ENCODE measurements at regions not wholly inside any gene's neighbourhood (a gene's known extent, or its start where the extent isn't known, plus 50 kb on each side); places are given as distances from the start of the nearest gene placed in this dataset.

DNA sequence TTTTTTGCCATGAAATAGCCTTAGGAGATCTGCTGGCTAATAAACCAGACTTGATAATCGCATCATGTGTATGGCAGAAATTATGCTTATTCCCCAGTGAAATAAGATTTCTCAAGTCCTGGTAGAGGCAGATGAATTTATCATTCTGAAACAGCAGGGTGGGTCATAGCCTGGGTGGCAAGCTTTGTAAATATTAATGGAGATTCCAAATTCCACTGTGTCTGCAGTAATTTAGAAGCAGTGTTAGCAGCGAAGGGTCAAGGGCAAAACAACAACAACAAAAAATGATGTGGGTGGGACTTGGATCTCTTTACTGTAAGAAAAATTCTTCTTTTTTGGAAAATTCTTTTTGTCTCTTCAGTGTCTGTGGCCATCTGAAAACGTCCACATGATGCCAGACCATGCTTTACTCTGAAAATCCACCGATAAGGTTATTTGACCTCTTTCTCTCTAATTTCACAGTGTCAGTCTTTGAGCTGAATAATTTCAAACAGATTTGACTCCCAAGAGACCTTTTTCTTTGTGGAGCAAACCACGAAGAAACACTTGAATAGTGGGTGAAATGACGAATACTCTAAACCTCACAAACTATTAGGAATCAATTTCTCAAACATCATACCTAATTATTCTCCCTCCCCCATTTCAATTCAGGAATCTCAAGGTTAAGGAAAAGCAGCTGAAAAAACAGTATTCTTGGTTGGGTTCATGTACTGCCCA lies 106.0 kb upstream of the RPS23 start:
- no peak for DNase-seq

DNA sequence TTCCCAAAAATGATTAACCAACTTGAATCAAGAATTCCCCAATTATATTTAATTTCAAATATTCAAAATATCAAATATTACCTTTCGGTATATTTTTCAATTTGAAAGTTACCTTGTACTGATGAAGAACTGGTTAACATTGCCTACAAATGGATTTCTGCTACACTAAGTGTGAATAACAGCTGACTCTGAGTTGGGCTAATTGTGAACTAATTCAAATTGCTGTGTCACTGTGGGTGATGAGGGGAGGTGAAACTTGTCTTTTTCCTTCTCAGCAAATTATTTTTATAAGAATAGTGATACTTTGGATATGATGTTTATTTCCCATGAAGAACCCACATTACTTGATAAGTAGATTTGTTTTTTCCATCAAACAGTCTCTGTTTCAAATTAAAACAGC lies 103.4 kb upstream of the RPS23 start:
- DNase-seq, result no peak

DNA sequence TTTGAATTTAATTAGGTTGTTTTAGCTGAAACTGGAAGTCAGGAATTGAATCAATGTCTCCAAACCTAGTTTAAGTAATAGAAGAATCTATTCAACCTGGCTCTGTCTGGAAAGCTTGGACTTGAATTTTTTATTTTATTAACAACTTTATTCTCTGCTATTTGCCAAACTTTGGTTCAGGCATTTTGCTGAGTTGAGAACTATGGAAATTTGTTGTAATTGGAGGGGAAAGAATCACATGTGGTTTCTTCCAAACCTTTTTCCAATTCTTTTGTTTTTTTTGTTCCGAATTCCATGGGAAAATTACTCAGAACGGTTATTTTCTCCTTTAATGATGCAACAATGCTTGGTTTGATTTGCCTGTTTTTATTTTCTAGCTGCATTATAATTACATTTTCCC lies 98.2 kb upstream of the RPS23 start:
- no peak for DNase-seq

DNA sequence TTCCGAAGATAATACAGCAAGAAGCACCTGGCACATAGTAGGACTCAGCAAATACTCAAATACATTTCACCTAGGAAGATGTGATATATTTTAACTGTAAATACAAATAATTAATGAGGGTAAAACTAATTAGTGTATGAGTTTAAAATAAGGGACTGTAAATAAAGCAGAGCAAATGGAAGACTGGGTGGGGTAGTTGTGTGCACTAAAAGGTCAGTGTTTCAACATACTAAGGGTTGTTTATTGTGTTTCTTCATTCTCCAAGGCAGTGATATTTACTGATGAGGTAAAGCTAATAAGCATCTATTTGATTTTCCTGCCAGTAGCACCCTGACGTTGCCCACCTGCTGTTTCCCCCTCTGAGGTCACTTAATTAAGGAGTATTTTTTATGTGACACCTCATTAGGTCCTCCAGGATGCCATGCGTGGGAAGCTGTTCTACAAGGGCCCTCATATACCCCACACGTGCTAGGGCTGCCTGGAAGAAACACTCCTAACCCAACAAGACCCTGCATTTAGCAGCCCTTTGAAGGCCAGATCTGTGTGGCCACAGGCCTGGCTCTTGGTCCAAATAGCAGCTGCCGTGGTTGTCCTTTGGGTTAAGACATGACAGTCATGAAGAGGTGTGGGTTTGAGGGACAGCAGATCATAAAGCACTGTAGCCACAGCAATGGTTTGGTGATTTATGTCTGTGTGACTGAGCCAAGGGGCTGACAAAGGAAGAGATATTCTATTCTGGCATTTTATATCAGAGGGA lies 97.5 kb upstream of the RPS23 start:
- DNase-seq, result no peak

DNA sequence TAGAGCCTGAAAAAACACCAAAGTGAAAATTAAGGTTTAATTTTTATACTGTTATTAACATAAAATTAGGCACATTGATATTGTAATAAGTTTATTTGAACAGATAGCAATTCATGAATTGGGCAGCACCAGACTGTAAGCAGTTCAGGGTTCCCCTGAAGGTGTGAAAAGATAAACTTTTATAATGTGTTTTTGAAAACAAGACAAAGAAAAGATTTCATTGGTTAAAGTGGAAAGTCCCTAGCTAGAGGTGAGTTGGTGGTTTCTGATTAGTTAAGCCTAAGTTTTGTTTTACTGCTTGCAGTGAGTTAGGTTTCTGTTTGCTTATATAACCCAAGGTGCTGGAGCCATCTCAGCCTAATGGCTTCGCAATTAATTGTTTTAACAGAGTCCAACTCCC lies 96.5 kb upstream of the RPS23 start:
- no peak for DNase-seq

DNA sequence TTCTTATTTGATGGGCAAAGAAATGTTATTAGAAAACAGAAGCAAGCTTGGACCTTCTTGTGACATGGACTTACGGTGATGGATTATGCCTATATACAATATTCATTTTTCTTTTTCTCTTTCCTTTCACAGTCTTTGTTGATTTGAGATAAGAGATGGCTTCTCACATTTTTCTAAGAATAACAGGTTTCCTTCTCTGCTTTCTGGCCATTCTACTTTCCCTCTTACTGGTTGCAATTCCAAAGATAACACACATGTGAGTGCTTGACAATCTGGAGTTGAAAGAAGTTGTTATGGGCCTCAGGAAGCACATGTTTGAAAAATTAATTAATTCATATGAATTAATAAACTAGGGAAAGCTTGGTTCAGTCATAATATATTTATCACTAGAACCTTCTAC lies 89.8 kb upstream of the RPS23 start:
- no peak for DNase-seq

DNA sequence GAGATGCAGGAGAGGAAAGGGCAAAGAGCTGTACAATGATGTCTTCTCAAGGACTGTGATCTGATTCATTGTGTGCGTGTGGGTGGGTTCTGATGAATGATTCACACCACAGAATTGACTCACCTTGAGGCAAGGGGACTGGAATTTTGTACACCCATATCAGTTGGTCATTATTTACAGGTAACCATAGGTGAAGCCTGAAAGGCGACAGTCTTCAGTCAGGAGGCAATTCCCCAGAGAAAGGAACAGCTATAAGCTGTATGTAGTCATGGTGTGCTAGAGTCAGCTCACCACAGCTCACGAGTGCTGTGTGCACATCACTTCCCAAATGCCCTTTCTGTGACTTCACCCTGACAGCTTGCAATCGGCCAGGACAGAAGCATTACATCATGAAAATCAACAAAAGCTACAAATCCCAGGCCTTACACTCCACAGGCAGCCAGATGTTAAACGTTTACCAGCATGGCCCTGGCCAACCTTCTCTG lies 87.6 kb upstream of the RPS23 start:
- no peak for DNase-seq

DNA sequence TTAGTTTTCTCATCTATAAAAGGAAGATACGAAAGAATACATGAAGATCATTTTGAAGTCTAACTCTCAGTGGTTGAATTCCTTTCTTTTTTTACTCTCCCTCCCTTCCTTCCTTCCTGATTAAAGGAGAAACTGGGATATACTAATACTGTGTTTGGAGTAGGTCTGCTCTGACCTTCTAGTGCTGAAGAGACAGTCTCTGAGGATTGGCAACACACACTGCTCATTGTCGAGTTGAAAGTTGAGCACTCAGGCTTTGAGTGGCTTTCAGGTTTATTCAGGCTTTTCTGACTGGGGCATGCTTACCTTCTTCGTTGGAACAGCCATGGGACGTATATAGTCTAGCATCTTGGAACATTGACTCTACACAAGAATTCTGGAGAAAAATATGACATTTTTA lies 86.9 kb upstream of the RPS23 start:
- DNase-seq, result no peak

DNA sequence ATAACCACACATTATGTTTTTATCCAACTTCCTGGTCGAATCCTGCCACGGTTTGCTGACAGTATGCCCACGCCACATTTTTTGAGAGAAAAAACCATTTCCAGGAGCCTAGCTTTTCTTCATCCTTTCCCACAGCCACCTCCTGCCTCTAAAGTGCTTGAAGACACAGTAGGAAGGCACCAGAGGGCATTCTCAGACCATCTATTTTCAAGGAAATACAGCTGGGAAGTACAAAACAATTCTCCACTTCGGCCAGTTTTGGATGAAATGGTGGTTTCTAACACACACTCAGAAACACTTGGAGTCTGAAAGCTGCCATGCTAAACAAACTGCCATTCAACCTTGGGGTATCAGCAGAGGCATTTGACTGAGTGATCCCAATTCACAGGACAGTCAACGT lies 86.3 kb upstream of the RPS23 start:
- no peak for DNase-seq

DNA sequence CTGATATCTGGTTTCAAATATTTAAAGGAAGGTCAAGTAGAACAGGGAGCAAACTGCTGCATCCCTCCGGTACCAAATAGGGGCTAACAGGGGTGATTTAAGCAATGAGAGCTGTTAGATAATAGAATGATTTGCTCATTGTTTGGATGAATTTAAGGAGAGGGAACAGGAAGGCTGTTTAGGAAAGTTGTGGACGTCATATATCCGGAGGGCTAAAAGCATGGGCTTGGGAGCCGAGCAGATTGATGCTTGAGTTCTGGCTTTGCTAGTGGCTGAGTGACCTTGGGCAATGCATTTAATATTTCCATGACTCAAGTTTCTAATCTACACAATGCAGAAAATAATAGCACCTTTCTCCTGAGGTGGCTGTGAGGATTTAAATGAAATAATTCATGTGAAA lies 85.4 kb upstream of the RPS23 start:
- no peak for DNase-seq

DNA sequence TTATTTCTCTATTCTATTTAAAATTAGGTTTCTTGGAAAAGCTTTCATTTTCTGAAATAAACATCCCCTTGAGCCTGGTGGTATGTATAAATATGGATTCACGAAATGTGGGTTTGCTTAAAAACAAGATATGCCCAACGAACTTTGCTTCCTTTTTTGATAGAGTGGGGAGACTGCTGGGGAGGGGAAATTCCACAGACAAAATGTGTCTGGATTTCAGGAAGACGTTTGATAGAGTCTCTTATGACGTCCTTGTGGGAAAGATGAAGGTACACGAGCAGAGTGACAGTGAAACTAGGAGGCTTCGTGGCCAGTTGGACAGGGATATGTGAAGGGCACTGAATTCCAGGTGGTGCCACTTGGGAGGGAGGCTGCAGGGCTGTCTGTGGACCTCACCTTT lies 84.5 kb upstream of the RPS23 start:
- DNase-seq, result no peak

DNA sequence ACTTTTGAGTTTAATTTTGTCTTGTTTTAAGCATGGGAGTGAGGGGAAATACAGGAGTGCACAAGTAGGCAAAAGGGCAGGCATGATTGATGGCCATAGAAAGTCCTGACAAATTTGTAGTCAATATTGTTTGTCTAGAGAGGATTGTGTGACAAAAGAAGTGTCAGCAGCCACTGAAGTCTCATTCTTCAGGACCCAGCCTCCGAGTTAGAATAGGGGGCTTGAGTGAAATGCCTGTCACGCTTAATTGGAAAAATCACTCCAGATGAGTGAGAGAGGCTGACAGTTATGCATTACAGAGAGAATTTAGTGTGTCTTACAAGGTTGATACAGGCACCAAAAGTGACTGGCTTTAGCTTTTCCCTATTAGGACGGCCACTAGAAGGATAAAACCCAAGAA lies 81.9 kb upstream of the RPS23 start:
- no peak for DNase-seq

DNA sequence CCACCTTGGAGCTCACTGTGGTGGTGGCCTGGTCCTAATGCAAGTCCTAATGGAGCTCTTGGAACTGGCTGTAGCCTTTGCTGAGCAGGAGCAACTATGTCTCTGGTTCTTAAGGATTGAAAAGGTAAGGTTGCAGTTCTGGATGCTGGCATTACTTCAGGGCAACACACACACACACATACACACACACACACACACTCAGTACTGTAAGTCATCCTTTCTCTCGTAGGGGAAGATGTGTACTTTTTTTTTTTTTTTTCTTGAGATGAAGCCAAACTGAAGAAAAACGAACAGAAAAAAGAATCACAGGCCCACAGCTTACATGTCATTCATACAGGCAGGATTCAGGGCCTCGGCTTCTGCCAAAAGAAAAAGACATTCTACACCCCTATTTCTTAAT lies 81.1 kb upstream of the RPS23 start:
- no peak for DNase-seq

DNA sequence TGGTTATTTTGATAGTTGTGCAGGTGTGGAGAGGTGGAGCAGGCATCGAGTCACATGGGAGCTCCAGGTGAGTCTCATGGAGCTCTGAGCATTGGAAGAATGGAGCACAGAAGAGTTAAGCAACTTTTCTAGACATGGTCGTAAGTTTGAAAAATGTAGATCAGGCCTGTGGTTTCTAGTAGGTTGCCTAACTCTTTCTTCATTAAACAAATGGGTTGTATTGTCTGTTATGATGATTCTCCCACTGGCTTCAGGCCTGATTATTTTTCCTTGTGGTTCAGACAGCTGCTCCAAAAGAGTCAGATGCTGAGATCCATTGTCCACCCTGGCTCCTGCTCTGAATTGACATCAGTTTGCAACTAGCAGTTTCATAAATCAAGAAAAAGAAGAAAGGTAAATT lies 80.3 kb upstream of the RPS23 start:
- no peak for DNase-seq

DNA sequence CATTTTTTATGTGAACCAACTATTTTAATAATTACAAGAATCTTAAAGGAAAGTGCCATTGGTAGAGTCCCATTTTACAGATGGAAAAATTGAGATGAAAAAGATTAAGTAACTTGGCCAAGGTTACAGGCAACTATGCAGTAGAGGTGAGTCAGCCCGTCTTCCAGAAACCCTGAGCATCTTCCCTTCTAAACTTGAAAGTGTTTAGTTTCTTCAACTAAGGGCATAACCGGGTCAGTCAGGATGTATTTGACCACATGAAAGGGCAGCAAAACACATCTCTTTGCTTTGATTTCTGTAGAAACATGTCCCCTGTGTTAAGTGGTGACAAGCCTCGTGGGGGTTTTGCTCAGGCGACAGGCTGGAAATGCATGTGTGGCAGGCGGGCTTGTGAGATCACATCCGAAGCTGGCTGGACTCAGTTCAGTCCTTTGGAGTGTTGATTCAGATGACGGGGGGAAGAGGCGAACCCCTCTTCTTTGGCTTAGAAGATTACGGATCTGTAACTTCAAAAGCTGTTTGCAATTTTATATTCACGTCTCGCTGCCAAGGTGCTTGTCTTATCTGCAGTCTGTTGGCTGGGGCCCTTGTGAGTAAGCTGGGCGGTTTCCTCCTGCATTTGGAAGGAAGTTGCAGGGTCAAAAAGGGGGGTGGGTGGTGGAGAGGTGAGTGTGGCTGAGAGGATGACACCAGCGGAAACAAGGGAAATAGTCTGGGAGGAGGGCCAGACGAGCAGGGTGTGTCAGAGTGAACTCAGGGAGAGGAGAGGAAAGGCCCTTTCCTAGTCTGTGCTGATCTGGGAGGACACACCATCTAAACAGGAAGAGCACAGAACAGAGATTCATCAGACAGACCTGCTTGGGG lies 78.9 kb upstream of the RPS23 start:
- peak; percentile 92 for DNase-seq

DNA sequence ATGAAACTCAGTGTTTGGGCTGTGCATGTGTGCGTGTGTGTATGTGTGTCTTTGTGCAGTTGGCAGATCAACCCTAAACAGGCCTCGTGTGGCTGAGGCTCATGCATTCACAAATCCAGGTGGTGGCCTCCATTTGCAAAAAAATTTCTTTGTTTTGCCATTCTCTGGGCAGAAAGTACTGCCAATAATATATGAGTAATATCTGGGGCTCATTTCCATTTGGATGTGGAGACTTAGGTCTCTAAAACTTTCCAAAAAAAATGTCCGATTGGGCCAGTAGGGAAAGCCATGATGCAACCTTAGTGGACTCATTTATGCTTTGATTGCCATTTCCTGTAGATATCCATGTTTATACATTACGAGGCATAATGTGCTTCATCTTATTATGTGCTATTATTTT lies 77.9 kb upstream of the RPS23 start:
- DNase-seq, result no peak

DNA sequence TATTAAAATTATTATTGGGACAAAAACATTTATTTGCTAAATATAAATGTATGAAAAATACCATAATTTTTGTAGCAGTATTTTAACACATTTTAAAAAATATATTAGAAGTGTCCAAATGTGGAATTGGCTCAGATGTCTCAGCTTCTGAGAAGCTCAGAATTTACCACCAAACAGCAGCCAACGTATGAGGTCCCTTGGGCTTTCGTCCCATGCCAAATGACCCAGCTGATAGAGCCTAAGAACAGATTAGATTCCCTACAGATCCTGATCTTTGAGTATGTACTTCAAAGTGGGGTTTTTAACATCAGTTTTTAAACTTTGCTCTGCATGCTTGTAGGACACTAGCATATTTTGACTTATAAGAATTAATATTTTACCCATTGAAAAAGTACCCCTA lies 77.3 kb upstream of the RPS23 start:
- DNase-seq, result no peak

DNA sequence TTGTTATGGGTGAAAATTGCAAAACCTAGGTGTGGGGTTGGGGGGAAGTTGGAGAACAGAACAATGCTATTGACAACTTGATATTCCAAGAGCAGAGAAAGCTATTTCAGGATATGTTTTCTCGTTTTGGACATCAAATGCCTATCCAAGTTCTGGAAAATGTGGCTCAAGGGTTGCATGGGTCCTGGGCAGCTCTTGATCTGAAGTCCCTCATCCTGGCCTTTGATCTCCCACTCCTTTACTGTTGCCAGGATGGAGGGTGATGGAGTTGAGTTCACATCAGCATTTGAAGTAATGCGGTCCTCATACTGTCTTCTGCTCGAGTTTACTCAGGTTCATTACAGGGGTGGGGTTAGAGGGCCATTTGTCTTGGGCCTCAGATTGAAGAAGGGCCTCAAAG lies 76.9 kb upstream of the RPS23 start:
- no peak for DNase-seq

DNA sequence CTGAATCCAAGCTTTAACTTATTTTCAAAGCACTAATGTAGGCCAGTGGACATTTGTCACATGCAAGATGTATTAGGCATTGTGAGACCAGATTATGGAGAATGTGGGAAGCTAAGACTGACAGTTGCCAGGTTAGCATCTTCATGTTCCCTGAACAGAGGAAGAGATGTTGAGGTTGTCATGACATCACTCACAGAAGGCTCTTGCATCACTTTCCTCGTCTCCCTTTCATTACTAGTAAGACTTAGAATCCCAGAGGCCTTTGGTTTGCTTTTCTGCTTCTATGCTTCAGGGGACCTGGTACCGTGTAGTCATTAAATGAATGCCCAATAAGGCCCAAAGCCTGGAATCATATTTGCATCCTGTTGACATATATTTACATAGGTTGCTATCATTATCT lies 76.4 kb upstream of the RPS23 start:
- DNase-seq, result no peak

DNA sequence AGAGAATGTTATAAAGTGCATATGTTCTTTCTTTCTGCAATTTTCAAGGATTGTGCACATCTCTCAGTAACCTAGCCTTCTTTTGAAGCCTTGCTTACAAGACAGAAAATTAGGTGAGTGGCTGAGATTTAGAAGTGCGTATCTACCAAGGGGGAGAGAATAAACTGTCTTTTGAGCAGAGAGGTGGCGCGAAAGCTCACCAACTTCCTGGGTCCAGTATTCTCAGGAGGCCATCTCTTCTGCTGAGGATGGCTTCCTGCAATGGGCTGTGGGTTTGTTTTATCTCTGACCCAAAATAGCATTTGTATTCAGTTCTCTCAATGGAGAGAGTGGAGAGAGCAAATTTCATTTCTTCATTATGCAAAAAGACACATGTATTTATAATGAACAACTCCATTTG lies 75.4 kb upstream of the RPS23 start:
- no peak for DNase-seq

DNA sequence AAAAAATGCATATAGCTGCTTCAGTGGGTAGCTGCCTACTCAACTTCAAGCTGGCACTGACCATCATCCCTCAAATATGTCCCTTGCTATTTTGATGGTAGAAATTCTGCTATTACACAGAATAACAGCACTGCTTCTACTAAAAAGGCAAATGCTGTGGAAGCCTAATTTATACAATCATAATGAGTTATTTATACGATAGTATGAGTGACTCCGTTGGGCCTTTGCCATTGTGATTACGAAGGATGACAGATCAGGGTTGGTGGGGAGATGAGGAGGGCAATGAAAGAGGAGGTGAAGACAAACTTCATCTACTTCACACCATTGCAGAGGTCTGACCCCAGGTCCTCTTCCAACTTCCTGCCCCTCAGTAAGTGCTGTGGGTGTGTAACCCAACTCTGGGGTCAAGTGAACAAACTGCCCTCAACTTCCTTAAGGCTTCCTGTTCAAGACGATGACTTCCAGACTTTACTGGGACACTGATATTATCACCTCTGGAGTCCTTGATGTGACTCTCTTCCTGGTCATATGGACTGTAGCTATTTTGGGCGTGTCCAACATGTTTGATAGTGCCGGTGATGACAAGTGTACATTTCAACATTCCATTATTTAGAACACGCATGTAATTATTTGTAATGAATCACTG lies 74.1 kb upstream of the RPS23 start:
- no peak for DNase-seq

DNA sequence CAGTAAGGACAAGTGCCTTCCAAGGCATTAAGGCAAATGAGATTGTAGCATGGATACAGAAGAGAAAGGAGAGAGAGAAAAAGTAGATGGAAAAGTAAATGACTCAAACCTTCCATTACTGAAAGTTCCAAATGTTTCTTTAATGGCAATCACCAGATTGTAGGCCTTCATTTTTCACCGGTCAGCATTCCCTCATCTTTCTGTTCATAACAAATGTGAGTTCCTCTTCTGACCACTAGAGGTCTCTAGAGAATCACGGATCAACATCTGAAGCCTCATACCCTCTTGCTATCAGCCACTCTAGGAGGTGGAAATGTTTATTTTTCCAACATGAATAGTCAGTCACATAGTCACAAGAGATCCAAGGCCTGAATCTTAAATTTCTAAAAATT lies 73.6 kb upstream of the RPS23 start:
- peak; percentile 43 for DNase-seq

DNA sequence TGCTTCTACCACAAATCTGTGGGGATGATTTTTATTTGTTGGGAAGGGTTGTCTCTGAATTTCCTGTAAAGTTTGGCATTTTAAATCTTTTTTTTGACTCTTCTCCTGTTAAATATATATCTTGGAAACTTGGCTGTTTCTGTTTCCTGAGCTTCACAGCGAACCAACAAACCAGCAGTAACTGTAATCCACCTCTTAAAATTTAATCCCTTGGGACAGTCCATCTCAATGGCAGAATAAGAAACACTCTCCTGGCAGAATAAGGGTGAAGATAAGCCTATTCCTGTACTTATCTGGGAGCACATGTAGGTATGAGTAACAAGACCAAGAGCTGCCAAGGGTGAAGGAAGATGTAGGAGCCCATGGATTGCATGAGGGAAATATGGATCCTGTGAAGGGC lies 73.1 kb upstream of the RPS23 start:
- DNase-seq, result no peak

Data from central memory CD4-positive, alpha-beta T cell (primary cell).